Activated CD8-positive, alpha-beta memory T cell treated with anti-CD3 and anti-CD28 coated beads for 36 hours (primary cell): ENCODE measurements at regions not wholly inside any gene's neighbourhood (a gene's known extent, or its start where the extent isn't known, plus 50 kb on each side); places are given as distances from the start of the nearest gene placed in this dataset.
"Not testable (repeated sequence)": the region's sequence is repeated elsewhere in the genome, so short reads cannot be mapped to it uniquely, and the experiment has no call there.

ENCODE experiments used
- CTCF ChIA-PET: fragments of 350-600 bp; sonication (Branson Sonifier 250); formaldehyde crosslinking; loops from one replicate; lab custom pipeline; 2021; ENCODE audit warnings: antibody characterized with exemption; lab: Charles Lee
- POLR2A ChIA-PET: fragments of 350-600 bp; sonication (Branson Sonifier 250); formaldehyde crosslinking; loops from one replicate; lab custom pipeline; 2021; ENCODE audit warnings: antibody characterized with exemption; lab: Charles Lee

DNA sequence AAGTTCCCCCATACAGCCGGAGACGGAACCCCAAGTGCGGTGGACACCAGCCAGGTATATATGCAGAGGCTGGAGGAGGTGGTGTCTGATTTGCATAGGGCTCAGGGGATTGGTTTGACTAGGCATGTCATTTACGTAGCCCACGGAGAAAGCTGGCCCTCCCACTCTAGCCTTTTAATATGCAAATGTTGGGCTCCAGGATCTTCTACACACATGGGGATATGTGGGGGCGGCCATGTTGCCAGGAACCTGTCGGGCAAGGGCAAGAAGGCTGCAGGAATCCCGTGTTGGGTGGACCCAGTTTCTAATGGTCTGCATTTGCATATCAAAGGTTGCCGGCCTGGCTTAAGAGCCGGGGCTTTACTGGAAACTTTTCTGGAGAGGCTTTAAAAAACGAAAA lies 57.4 kb downstream of the FTHL17 start:
- POLR2A ChIA-PET, CTCF ChIA-PET: not testable (repeated sequence)

GRCh38 chrX:31012509-31013025 lies 59.3 kb downstream of the FTHL17 start:
- ChIA-PET POLR2A (no interaction called here), CTCF (no interaction called here)

DNA sequence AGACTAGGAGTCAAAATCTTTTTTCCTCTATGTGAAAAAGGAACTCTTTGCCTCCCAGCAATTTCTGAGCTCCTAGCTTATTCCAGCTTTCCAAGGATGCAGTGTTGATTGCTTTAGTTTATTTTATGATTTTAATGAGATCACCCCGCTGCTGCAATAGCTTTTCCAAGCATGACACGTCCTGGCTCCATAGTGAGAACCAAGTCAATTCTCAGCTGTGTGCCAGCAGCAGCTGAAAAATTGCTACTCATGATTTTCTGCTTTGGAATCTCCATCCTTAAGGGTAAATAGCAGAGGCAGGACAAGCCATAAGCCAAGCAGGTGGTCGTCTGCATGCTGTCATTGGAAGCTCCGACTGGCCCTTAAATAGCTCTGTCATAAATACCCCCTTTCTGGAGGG lies 64.5 kb downstream of the FTHL17 start:
- ChIA-PET CTCF (no interaction called here), POLR2A (no interaction called here)

- POLR2A ChIA-PET = no interaction called here
- CTCF ChIA-PET = no interaction called here
Observed at GRCh38 chrX:31006027-31006426, 65.8 kb downstream of the FTHL17 start.

- POLR2A ChIA-PET = no interaction called here
- CTCF ChIA-PET = no interaction called here
Observed at GRCh38 chrX:30997411-30997810, 74.4 kb downstream of the FTHL17 start.

DNA sequence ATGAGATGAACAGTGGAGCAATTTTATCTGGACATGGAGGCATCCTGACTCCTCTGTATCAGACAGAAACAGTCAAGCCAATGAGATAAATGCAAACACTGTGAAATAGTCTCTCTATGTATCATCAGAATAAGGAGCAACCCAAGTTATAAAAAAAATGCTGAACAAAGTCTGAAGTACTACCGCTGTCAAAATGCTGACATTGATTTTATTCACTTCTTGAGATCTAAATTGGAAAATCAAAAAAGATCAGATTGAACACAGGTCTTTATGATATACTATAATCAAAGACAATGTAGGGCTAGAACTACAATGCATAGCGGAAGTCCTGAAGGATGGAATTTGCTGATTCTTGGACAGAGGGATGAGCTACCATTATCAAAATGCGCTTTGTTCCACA lies 76.1 kb downstream of the FTHL17 start:
- POLR2A ChIA-PET = no interaction called here
- CTCF ChIA-PET = no interaction called here

DNA sequence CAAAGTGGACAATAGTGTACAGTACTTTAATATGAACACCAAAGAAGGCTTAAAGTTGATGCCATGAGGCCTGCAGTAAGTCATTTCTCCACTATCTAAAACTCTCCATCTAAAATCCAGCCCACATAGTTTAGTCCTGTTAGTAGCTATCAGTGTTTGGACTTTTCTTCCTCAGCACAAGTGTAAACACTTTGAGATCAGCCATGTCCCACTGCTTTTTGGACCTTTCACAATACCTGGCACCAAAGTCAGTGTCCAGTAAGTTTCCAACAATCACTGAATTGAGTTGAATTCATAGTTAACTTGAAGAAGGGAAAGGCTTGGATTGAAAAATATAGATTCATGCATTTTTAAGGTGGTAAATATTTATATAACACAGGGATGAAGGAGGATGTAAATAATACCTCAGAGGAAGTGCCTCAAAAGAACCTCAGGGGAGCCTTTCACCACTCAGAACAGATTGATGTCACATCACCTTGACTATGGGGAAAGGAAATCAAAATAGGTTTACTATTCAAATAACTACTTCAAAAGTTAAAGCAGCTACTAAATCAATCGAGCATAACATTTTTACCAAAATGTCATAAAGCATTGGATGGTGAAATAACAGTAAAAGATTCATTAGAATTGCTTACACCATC lies 76.7 kb downstream of the FTHL17 start:
- POLR2A ChIA-PET = no interaction called here
- CTCF ChIA-PET = no interaction called here

DNA sequence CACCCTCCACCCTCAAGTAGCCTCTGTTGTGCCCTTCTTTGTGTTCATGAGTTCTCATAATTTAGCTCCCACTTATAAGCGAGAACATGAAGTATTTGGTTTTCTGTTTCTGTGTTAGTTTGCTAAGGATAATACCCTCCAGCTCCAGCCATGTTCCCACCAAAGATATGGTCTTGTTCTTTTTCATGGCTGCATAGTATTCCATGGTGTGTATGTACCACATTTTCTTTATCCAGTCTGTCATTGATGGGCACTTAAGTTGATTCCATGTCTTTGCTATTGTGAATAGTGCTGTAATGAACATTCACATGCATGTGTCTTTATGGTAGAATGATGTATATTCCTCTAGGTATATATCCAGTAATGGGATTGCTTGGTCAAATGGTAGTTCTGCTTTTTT lies 77.8 kb downstream of the FTHL17 start:
- CTCF ChIA-PET, POLR2A ChIA-PET: not testable (repeated sequence)

GRCh38 chrX:30992381-30992904 lies 79.4 kb downstream of the FTHL17 start:
- POLR2A ChIA-PET = no interaction called here
- CTCF ChIA-PET = no interaction called here

GRCh38 chrX:30990361-30990760 lies 81.5 kb downstream of the FTHL17 start:
- ChIA-PET POLR2A (no interaction called here), CTCF (no interaction called here)

DNA sequence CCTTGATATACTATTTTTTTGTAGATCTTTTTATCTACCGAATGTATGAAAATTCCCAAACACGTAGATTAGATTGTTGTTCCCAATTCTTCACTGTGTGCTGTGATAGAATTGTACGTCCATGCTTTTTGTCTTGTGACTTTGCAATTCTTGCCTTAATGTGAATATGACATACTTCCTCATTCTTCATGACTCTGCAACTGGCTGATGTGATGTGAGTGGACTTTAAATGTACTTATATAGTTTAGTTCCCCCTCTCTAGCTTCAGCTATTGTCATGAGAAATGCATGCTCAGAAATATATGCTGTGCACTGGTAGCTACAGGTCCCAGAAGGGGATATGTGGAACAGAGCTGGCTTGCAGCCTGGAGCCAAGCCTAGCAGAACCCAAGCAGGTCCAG lies 89.4 kb downstream of the FTHL17 start:
- ChIA-PET CTCF (no interaction called here), POLR2A (no interaction called here)

GRCh38 chrX:30981968-30982367 lies 89.9 kb downstream of the FTHL17 start:
- ChIA-PET CTCF (interaction anchor here (0.5 kb wide), 1 partner anchor 9 kb away, joined by 5 read pairs; no protein-coding TSS in a partner anchor), POLR2A (no interaction called here)

- CTCF ChIA-PET = no interaction called here
- POLR2A ChIA-PET = no interaction called here
Observed at GRCh38 chrX:30979271-30979670, 90.2 kb upstream of the TAB3 start.

DNA sequence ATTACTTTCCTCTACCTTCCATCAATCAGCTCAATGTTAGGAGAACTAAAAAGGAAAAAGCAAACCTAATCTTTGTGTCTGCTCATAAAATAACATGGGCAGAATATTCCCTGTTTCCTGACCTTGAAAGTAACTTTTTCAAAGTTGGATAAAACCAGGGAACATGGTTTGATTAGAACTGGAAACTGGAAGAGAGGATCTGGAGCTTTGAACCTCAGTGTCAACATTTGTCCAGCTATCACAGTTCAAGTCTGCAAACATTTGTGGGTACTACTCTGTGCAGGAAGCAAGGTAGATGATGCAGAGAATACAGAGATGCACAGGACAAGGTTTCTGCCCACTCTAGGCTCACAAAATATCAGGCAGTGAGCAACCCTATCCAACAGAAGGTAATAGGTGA lies 86.4 kb upstream of the TAB3 start:
- POLR2A ChIA-PET = no interaction called here
- CTCF ChIA-PET = no interaction called here

- POLR2A ChIA-PET = no interaction called here
- CTCF ChIA-PET = no interaction called here
Observed at GRCh38 chrX:30973784-30974427, 84.9 kb upstream of the TAB3 start.

GRCh38 chrX:30971774-30972603 lies 82.9 kb upstream of the TAB3 start:
- ChIA-PET POLR2A (no interaction called here), CTCF (interaction anchor here (0.7 kb wide), 2 partner anchors 10 to 227 kb away, joined by 4 to 5 read pairs; no protein-coding TSS in a partner anchor)

GRCh38 chrX:30967516-30967915 lies 78.5 kb upstream of the TAB3 start:
- ChIA-PET CTCF (no interaction called here), POLR2A (no interaction called here)

DNA sequence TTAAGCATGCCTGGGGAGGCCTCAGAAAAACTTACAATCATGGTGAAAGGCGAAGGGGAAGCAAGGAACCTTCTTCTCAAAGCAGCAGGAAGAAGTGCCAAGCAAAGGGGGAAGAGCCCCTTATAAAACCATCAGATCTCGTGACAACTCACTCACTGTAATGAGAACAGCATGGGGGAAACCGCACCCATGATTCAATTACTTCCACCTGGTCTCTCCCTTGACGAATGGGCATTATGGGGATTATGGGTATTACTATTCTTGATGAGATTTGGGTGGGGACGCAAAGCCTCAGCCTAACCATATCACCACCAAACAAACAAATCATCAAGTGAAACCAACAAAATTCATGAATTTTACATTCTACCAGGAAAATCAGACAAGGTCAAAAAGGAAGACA lies 76.7 kb upstream of the TAB3 start:
- POLR2A ChIA-PET = no interaction called here
- CTCF ChIA-PET = no interaction called here

- ChIA-PET POLR2A (no interaction called here), CTCF (no interaction called here)
Observed at GRCh38 chrX:30961387-30962174, 72.5 kb upstream of the TAB3 start.
